Omental fat pad (tissue), 3 donors: ENCODE measurements at regions not wholly inside any gene's neighbourhood (a gene's known extent, or its start where the extent isn't known, plus 50 kb on each side); places are given as distances from the start of the nearest gene placed in this dataset.

Experiments used
- ATAC-seq: fragments of 150-250 bp; one replicate; pipeline ENCODE4 v1.9.1; 2016; ENCODE audit warnings: mild to moderate bottlenecking, moderate library complexity; ENCODE audit not compliant: low FRiP score
- DNase-seq: peaks from one replicate; pipeline ENCODE4 v3.0.0-alpha.2; 2019; ENCODE audit warnings: low spot score
- TF ChIP-seq, protein P1 (sequence below), 3 donors: fragments of 450-650 bp; IDR thresholded peaks; one replicate each; pipeline ENCODE4 v1.5.1; 2016 to 2017; ENCODE audit warnings: antibody characterized with exemption in 3 of 3, mild to moderate bottlenecking in 3 of 3, moderate library complexity in 2 of 3

DNA sequence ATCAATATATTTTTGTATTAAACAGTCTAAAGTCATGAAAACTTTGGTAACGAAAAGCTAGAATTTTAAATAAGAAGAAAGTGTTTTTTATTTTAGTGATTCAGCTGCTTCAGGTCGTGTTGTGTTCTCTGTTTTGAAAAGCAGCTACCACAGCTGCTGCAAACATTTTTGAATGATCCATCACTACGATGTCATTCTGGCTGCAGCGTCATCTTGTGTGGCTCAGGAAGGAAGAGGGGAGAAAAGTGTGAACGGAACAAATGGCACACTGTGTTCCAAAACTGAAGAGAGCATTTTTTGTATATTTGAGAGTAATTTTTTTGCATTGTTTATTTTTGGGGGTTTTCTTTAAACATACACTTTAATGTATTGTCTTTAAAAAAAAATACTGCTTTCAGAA, 323.0 kb upstream of the ADGRL2 start:
- ATAC-seq (no peak), DNase-seq (no peak)
- TF ChIP-seq, protein P1, sequence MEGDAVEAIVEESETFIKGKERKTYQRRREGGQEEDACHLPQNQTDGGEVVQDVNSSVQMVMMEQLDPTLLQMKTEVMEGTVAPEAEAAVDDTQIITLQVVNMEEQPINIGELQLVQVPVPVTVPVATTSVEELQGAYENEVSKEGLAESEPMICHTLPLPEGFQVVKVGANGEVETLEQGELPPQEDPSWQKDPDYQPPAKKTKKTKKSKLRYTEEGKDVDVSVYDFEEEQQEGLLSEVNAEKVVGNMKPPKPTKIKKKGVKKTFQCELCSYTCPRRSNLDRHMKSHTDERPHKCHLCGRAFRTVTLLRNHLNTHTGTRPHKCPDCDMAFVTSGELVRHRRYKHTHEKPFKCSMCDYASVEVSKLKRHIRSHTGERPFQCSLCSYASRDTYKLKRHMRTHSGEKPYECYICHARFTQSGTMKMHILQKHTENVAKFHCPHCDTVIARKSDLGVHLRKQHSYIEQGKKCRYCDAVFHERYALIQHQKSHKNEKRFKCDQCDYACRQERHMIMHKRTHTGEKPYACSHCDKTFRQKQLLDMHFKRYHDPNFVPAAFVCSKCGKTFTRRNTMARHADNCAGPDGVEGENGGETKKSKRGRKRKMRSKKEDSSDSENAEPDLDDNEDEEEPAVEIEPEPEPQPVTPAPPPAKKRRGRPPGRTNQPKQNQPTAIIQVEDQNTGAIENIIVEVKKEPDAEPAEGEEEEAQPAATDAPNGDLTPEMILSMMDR (IDR thresholded peaks at IDR 0.05), result no peak

DNA sequence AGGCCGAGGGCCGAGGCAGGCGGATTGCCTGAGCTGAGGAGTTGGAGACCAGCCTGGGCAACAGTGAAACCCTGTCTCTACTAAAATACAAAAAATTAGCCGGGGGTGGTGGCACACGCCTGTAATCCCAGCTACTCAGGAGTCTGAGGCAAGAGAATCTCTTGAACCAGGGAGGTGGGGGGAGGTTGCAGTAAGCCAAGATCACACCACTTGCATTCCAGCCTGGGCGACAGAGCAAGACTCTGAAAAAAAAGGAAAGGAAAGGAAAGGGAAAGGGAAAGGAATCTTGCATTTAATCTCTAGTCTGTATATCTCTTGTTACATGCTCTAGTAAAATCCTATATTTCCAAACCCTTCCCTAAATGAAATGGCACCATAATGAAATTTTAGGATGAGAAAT, 328.3 kb upstream of the ADGRL2 start:
- ATAC-seq (no peak), DNase-seq (no peak)
- TF ChIP-seq, protein P1 (IDR thresholded peaks at IDR 0.05), result no peak

DNA sequence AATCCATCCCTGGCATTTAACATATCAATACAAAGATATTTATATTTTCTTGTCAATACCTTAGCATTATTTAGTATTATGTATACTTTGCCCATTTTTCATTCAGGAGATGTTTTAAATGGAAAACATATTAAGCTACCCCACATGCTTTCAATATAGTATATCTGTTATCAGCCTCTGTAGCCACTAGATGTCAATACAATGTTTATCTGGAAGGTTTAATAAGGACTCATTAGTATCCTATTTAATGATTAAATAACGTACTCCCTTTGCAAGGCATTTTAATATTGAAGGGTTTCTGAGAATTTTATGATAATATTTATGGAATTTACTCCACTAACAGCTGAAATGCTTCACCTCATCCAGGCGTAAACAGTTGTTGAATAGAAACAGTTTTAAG, 329.5 kb upstream of the ADGRL2 start:
- TF ChIP-seq, protein P1 (IDR thresholded peaks at IDR 0.05), result no peak
- DNase-seq (no peak), ATAC-seq (no peak)

DNA sequence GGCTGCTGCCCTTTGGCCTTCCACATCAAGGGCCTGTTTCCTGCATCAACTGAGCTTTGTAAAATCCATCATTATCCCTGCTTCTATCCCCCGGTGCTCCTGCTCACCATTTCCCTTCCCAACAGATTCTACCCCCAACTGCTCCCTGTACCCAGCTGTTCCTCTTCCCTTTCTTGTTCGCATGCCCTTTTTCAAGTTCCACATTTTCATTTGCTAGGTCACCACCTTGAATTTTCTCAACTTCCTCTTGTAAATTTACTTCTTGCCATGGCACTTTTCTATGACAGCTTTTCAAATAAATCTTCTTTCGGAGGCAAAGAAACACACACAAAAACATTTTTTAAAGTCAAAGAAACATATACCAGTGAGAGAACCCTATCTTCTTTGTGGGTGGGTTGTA, 330.5 kb upstream of the ADGRL2 start:
- DNase-seq (no peak), ATAC-seq (no peak)
- TF ChIP-seq, protein P1 (IDR thresholded peaks at IDR 0.05), result no peak

DNA sequence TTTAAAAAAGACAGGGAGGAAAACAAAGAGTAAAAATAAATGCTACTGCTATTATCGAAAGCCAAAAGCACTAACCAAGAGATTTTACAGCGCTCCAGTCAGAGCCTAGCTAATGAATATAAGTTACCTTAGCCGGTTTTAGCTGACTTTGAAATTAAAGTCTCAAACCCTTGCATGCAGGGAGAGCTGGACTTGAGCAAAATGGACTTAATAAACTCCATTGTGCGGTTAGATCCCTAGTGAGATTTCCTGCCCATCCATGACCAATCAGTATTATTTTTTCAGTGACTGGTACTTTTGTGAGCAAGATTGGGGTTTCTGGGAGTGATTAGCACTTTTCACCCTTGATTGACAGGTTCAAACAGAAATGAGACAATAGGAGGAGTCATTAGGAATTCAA, 333.4 kb upstream of the ADGRL2 start:
- DNase-seq (no peak), ATAC-seq (no peak)
- TF ChIP-seq, protein P1 (IDR thresholded peaks at IDR 0.05), result no peak

DNA sequence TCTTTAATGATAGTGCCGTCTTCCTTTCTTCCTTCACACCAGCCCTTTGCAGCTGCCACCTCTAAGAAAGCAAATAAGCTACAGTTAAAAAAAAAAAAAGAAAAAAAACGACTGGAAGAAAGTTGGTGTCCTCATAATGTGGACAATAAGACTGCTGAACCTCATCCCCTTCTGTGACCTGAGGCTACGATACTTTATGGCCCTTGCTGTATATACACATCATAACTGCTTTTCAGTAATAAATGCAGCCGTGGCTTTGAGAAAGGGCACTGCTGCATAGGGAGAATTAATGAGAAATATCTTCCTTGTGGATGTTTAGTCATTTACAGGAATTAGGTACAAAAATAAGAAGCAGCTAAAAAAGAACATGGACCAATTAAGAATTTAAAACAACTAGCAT, 333.8 kb upstream of the ADGRL2 start:
- no peak for ATAC-seq
- TF ChIP-seq, protein P1 (IDR thresholded peaks at IDR 0.05), result no peak
- DNase-seq, result no peak

DNA sequence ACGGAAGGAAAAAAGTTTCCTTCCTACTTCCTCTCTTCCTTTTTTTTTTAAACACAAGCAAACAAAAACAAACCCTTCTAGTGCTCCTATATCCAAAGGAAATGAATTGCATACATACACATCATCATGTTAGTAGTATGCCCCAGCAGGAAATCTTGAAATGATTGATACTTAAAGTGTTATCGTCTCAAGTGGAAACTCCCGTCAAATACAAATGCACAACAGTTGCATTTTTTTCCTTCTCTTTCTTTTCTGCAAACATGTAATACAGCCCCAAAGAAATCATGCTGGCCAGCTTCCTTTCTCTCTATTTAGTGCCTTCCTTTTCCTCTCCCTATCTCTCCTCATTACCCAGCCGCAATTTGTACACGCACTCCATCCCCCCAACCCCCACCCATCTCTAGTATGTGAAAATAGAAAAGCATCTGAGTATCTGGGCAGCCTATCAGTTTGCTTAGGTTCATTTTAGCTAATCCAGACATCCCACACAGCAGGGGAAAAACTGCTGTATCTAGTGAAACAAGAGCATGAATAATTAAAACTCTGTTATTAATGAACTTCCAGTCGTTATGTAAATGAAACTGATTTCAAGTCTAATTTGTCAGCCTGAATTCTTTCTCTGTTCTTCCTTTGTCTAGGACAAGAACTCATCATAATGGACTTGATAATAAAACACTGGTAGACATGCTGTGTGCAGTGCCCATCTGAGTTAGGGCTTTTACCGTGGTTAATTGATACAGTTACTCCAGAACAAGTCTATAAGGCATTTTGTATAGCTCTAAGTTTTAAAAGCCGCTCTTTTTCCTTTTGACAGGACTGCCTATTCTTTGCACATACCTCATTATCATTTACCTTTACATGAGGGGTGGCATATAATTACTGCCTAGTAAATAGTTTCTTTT, 336.5 kb upstream of the ADGRL2 start:
- TF ChIP-seq, protein P1 (IDR thresholded peaks at IDR 0.05), result no peak
- no peak for ATAC-seq
- no peak for DNase-seq
